ENCODE measurements at regions not wholly inside any gene's neighbourhood (a gene's known extent, or its start where the extent isn't known, plus 50 kb on each side); places are given as distances from the start of the nearest gene placed in this dataset.

GRCh38 chr13:70380809-70381208 is 272.6 kb upstream of the KLHL1 start:
- Histone ChIP-seq H3K36me3 (no peaks in the 10 kb centered on the region), H3K27ac (no peak overlapping the region), H3K27me3 (no peaks in the 10 kb centered on the region), H3K4me3 (no peak overlapping the region), H3K9me3 (peaks cover 0 to 3% (median 0%) of the 10 kb centered on the region in 11 donors), H3K4me1 (no peaks in the 10 kb centered on the region)
- WGBS, 2 donors = 80 to 83% methylated on average over 2 of the region's 2 CpGs
- DNase-seq (no peak), ATAC-seq (no peak)
- intact Hi-C loops (cut with DNase I) = no loop called here
- no peak for TF ChIP-seq CTCF (IDR thresholded peaks at IDR 0.05)

DNA sequence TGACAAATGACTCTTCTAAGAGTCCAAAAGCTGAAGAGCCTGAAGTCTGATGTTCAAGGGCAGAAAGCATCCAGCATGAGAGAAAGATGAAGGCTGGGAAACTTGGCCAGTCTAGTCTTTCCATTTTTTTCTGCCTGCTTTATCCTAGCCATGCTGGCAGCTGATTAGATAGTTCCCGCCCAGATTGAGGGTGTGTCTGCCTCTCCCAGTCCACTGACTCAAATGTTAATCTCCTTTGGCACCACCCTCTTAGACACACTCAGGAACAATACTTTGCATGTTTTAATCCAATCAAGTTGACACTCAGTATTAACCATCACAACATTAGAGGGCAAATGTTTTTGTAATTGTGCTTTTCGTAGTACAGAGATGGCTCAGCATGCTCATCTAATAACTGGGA is 267.5 kb upstream of the KLHL1 start:
- ATAC-seq (no peak), DNase-seq (no peak)
- 51 to 70% methylated on average over 2 of the region's 2 CpGs for WGBS, 2 donors
- no peak overlapping the region for H3K4me3 ChIP-seq
- H3K27ac ChIP-seq = no peak overlapping the region
- H3K36me3 ChIP-seq = no peaks in the 10 kb centered on the region
- intact Hi-C loops (cut with DNase I) = no loop called here
- H3K9me3 ChIP-seq = no peaks in the 10 kb centered on the region
- no peaks in the 10 kb centered on the region for H3K4me1 ChIP-seq
- no peaks in the 10 kb centered on the region for H3K27me3 ChIP-seq
- TF ChIP-seq CTCF (IDR thresholded peaks at IDR 0.05) = no peak

GRCh38 chr13:70370924-70371323 is 262.7 kb upstream of the KLHL1 start:
- Histone ChIP-seq H3K4me1 (no peaks in the 10 kb centered on the region), H3K27ac (no peak overlapping the region), H3K4me3 (no peak overlapping the region), H3K9me3 (no peaks in the 10 kb centered on the region), H3K36me3 (no peaks in the 10 kb centered on the region), H3K27me3 (no peaks in the 10 kb centered on the region)
- intact Hi-C loops (cut with DNase I) = no loop called here
- ATAC-seq (no peak), DNase-seq (no peak)
- 65 to 69% methylated on average over 6 of the region's 6 CpGs for WGBS, 2 donors
- no peak for TF ChIP-seq CTCF (IDR thresholded peaks at IDR 0.05)

GRCh38 chr13:70366720-70367119 is 258.5 kb upstream of the KLHL1 start:
- Histone ChIP-seq H3K36me3 (no peaks in the 10 kb centered on the region), H3K27me3 (no peaks in the 10 kb centered on the region), H3K9me3 (no peaks in the 10 kb centered on the region), H3K4me1 (no peaks in the 10 kb centered on the region), H3K27ac (no peak overlapping the region), H3K4me3 (no peak overlapping the region)
- TF ChIP-seq CTCF (IDR thresholded peaks at IDR 0.05) = no peak
- ATAC-seq = no peak
- intact Hi-C loops (cut with DNase I) = no loop called here
- 73 to 82% methylated on average over 4 of the region's 4 CpGs for whole genome bisulfite sequencing, 2 donors
- DNase-seq = no peak

DNA sequence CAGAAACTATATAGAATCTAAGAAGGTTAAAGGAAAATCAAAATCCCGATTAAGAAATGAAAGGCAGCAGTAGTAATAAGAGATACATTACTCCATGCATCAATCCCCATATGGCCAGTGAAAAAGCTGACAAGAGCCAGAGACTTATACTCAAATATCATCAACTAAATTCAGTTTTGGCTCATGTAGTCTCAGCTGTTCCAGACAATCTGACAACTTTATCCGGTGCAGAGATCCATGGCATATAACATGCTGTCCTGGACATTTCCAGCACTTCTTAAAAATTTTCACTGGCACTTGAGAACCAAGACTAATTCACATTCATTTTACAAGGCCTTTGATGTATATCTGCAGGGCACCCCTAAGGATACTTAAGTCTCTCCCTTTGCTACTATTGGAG is 255.7 kb upstream of the KLHL1 start:
- Histone ChIP-seq H3K27ac (no peak overlapping the region), H3K9me3 (no peaks in the 10 kb centered on the region), H3K36me3 (no peaks in the 10 kb centered on the region), H3K27me3 (no peaks in the 10 kb centered on the region), H3K4me3 (no peak overlapping the region), H3K4me1 (no peaks in the 10 kb centered on the region)
- 83 to 85% methylated on average over 2 of the region's 2 CpGs for WGBS, 2 donors
- intact Hi-C loops (cut with DNase I) = no loop called here
- DNase-seq (no peak), ATAC-seq (no peak)
- no peak for TF ChIP-seq CTCF (IDR thresholded peaks at IDR 0.05)
